Small intestine (tissue), 7 donors: ENCODE measurements at regions not wholly inside any gene's neighbourhood (a gene's known extent, or its start where the extent isn't known, plus 50 kb on each side); places are given as distances from the start of the nearest gene placed in this dataset.
"Not testable (repeated sequence)": the region's sequence is repeated elsewhere in the genome, so short reads cannot be mapped to it uniquely, and the experiment has no call there.

Source experiments
- DNase-seq, 2 donors: peaks; one replicate each; pipeline versions ENCODE4 v3.0.0 to v3.0.0-alpha.2; 2013
- FAIRE-seq: peaks from 2 replicates; lab custom pipeline; 2012; peaks lifted over from hg19 to GRCh38; lab: Jason Lieb, UNC
- H3K27ac ChIP-seq, 3 donors: one replicate each; pipeline ENCODE4 v1.5.1; 2013; ENCODE audit warnings: low read length in 2 of 3, mild to moderate bottlenecking in 2 of 3, control low read depth in 1 of 3, inconsistent platforms in 1 of 3, low read depth in 1 of 3, moderate library complexity in 1 of 3
- H3K27me3 ChIP-seq, 3 donors: one replicate each; pipeline ENCODE4 v1.6.1; 2013; ENCODE audit warnings: low read length in 3 of 3, inconsistent platforms in 1 of 3; ENCODE audit not compliant: control insufficient read depth in 3 of 3, insufficient read depth in 3 of 3
- H3K36me3 ChIP-seq, 3 donors: one replicate each; pipeline ENCODE4 v1.6.1; 2013; ENCODE audit warnings: low read length in 3 of 3, inconsistent platforms in 1 of 3, low read depth in 1 of 3, mild to moderate bottlenecking in 1 of 3, moderate library complexity in 1 of 3; ENCODE audit not compliant: control insufficient read depth in 3 of 3, insufficient read depth in 2 of 3
- H3K4me1 ChIP-seq, 3 donors: one replicate each; pipeline ENCODE4 v1.6.1; 2013; ENCODE audit warnings: low read length in 2 of 3, inconsistent platforms in 1 of 3, low read depth in 1 of 3, mild to moderate bottlenecking in 1 of 3, moderate library complexity in 1 of 3; ENCODE audit not compliant: control insufficient read depth in 3 of 3, insufficient read depth in 2 of 3
- H3K4me3 ChIP-seq, 3 donors: one replicate each; pipeline ENCODE4 v1.5.1; 2013; ENCODE audit warnings: low read length in 3 of 3, control low read depth in 1 of 3, inconsistent platforms in 1 of 3, low read depth in 1 of 3, mild to moderate bottlenecking in 1 of 3, moderate library complexity in 1 of 3
- H3K9me3 ChIP-seq, 2 donors: one replicate each; pipeline ENCODE4 v1.6.1; 2013; ENCODE audit warnings: low read depth in 1 of 2, low read length in 1 of 2; ENCODE audit not compliant: control insufficient read depth in 2 of 2, insufficient read depth in 1 of 2
- WGBS, 3 donors: extraction: QIAGEN DNeasy Blood & Tissue Kit; methylation state at CpG; one replicate each; pipeline ENCODE4 v1.1.7; 2013; 5-methylcytosine and 5-hydroxymethylcytosine counted together
- donor health status: healthy with polysubstance abuse.
- donor health status: control.
- donor health status: control.
- donor health status: Bipolar disorder and iron deficiency.
- donor health status: healthy.

- WGBS, 3 donors = 69 to 93% (median 82%) methylated on average over 1 of the region's 1 CpG
- H3K4me3 ChIP-seq, H3K9me3 ChIP-seq, H3K36me3 ChIP-seq, H3K27me3 ChIP-seq, H3K4me1 ChIP-seq, DNase-seq, FAIRE-seq, H3K27ac ChIP-seq: not testable (repeated sequence)
Observed at GRCh38 chr15:83335542-83335941, 51.1 kb upstream of the BNC1 start.

GRCh38 chr15:83339396-83339795 lies 54.9 kb upstream of the BNC1 start:
- H3K4me3 ChIP-seq = no peak overlapping the region
- no peaks in the 10 kb centered on the region for H3K27me3 ChIP-seq
- no peaks in the 10 kb centered on the region for H3K36me3 ChIP-seq
- no peaks in the 10 kb centered on the region for H3K9me3 ChIP-seq
- DNase-seq (no peak), FAIRE-seq (no peak)
- no peak overlapping the region for H3K27ac ChIP-seq
- no peaks in the 10 kb centered on the region for H3K4me1 ChIP-seq
- WGBS, 3 donors = 65 to 71% (median 69%) methylated on average over 5 of the region's 5 CpGs

GRCh38 chr15:83340087-83340486 lies 55.6 kb upstream of the BNC1 start:
- no peak for FAIRE-seq
- H3K27me3 ChIP-seq = no peaks in the 10 kb centered on the region
- H3K27ac ChIP-seq = no peak overlapping the region
- H3K9me3 ChIP-seq = no peaks in the 10 kb centered on the region
- H3K4me3 ChIP-seq = no peak overlapping the region
- WGBS, 3 donors = 84 to 96% (median 95%) methylated on average over 1 of the region's 1 CpG
- no peak for DNase-seq
- H3K4me1 ChIP-seq = no peaks in the 10 kb centered on the region
- H3K36me3 ChIP-seq = no peaks in the 10 kb centered on the region

GRCh38 chr15:83346342-83346741 lies 61.9 kb upstream of the BNC1 start:
- H3K9me3 ChIP-seq = no peaks in the 10 kb centered on the region
- H3K4me3 ChIP-seq = no peak overlapping the region
- H3K4me1 ChIP-seq = no peaks in the 10 kb centered on the region
- H3K36me3 ChIP-seq = no peaks in the 10 kb centered on the region
- WGBS, 3 donors = 73 to 89% (median 75%) methylated on average over 3 of the region's 3 CpGs
- H3K27ac ChIP-seq = no peak overlapping the region
- no peaks in the 10 kb centered on the region for H3K27me3 ChIP-seq
- FAIRE-seq (no peak), DNase-seq (no peak)

GRCh38 chr15:83352119-83352518 lies 67.7 kb upstream of the BNC1 start:
- H3K9me3 ChIP-seq = peaks cover 0 to 2% of the 10 kb centered on the region in 2 donors
- H3K4me3 ChIP-seq = no peak overlapping the region
- H3K27ac ChIP-seq = no peak overlapping the region
- DNase-seq (no peak), FAIRE-seq (no peak)
- no peaks in the 10 kb centered on the region for H3K36me3 ChIP-seq
- no peaks in the 10 kb centered on the region for H3K27me3 ChIP-seq
- WGBS, 3 donors = 59 to 63% (median 63%) methylated on average over 1 of the region's 1 CpG
- H3K4me1 ChIP-seq = no peaks in the 10 kb centered on the region

- peaks cover 0 to 2% (median 0%) of the 10 kb centered on the region in 3 donors for H3K27me3 ChIP-seq
- H3K36me3 ChIP-seq = no peaks in the 10 kb centered on the region
- peaks cover 0 to 2% of the 10 kb centered on the region in 2 donors for H3K9me3 ChIP-seq
- FAIRE-seq (no peak), DNase-seq (no peak)
- no peak overlapping the region for H3K27ac ChIP-seq
- H3K4me1 ChIP-seq = no peaks in the 10 kb centered on the region
- 52% methylated on average over 13 of the region's 13 CpGs for WGBS, 3 donors
- H3K4me3 ChIP-seq = no peak overlapping the region
Observed at GRCh38 chr15:83356501-83357399, 72.3 kb upstream of the BNC1 start.

GRCh38 chr15:83358972-83359564 lies 74.6 kb upstream of the BNC1 start:
- no peak overlapping the region for H3K4me3 ChIP-seq
- no peaks in the 10 kb centered on the region for H3K9me3 ChIP-seq
- H3K4me1 ChIP-seq = no peaks in the 10 kb centered on the region
- DNase-seq = no peak
- FAIRE-seq = no peak
- WGBS, 3 donors = 78 to 82% (median 80%) methylated on average over 13 of the region's 13 CpGs
- no peak overlapping the region for H3K27ac ChIP-seq
- peaks cover 0 to 2% (median 2%) of the 10 kb centered on the region in 3 donors for H3K27me3 ChIP-seq
- no peaks in the 10 kb centered on the region for H3K36me3 ChIP-seq

- WGBS, 3 donors = 56 to 79% (median 63%) methylated on average over 2 of the region's 2 CpGs
- no peak overlapping the region for H3K4me3 ChIP-seq
- H3K4me1 ChIP-seq = no peaks in the 10 kb centered on the region
- no peaks in the 10 kb centered on the region for H3K9me3 ChIP-seq
- no peaks in the 10 kb centered on the region for H3K36me3 ChIP-seq
- no peak for FAIRE-seq
- peaks cover 0 to 19% (median 4%) of the 10 kb centered on the region in 3 donors for H3K27me3 ChIP-seq
- H3K27ac ChIP-seq = no peak overlapping the region
- no peak for DNase-seq
Observed at GRCh38 chr15:83362706-83363105, 78.2 kb upstream of the BNC1 start.
